C4-2B (cell line): ENCODE measurements at regions not wholly inside any gene's neighbourhood (a gene's known extent, or its start where the extent isn't known, plus 50 kb on each side); places are given as distances from the start of the nearest gene placed in this dataset.

ENCODE experiments used
- CTCF ChIP-seq: fragments of 450-650 bp; conservative IDR thresholded peaks from 2 replicates; pipeline ENCODE4 v1.5.1; 2017; ENCODE audit warnings: mild to moderate bottlenecking
- ZFX ChIP-seq: fragments of 450-650 bp; IDR thresholded peaks from 2 replicates; pipeline ENCODE4 v1.6.1; 2017

GRCh38 chr4:111449657-111450056 is 695.6 kb upstream of the FAM241A start:
- TF ChIP-seq CTCF (no peak), ZFX (no peak)
